ENCODE measurements at regions not wholly inside any gene's neighbourhood (a gene's known extent, or its start where the extent isn't known, plus 50 kb on each side); places are given as distances from the start of the nearest gene placed in this dataset.

GRCh38 chr1:200247518-200247917 is 162.3 kb downstream of the ZNF281 start:
- no peak for DNase-seq

- DNase-seq: no peak
Measured at GRCh38 chr1:200245473-200245872, 164.4 kb downstream of the ZNF281 start.

GRCh38 chr1:200243042-200243437 is 166.8 kb downstream of the ZNF281 start:
- DNase-seq: no peak

GRCh38 chr1:200242110-200243041 is 167.5 kb downstream of the ZNF281 start:
- DNase-seq: no peak

GRCh38 chr1:200240656-200241055 is 169.2 kb downstream of the ZNF281 start:
- DNase-seq: no peak

GRCh38 chr1:200238311-200238710 is 171.5 kb downstream of the ZNF281 start:
- no peak for DNase-seq

GRCh38 chr1:200237066-200237465 is 172.8 kb downstream of the ZNF281 start:
- DNase-seq: no peak

- no peak for DNase-seq
Measured at GRCh38 chr1:200234938-200235337, 174.9 kb downstream of the ZNF281 start.

GRCh38 chr1:200233393-200233792 is 176.4 kb downstream of the ZNF281 start:
- no peak for DNase-seq

- no peak for DNase-seq
Measured at GRCh38 chr1:200231787-200232231, 178.0 kb downstream of the ZNF281 start.

GRCh38 chr1:200230671-200231070 is 179.2 kb downstream of the ZNF281 start:
- no peak for DNase-seq

- DNase-seq: no peak
Measured at GRCh38 chr1:200228486-200228885, 181.3 kb downstream of the ZNF281 start.

GRCh38 chr1:200228081-200228480 is 181.8 kb downstream of the ZNF281 start:
- DNase-seq: no peak

All from activated CD4-positive, alpha-beta T cell treated with anti-CD3 and anti-CD28 coated beads, Interleukin-2, amount 50 U/mL, for 16 hours (primary cell).